Endometrium (tissue), 2 donors: ENCODE measurements at regions not wholly inside any gene's neighbourhood (a gene's known extent, or its start where the extent isn't known, plus 50 kb on each side); places are given as distances from the start of the nearest gene placed in this dataset.

Source experiments
- FAIRE-seq: peaks from 2 replicates; lab custom pipeline; 2012; peaks lifted over from hg19 to GRCh38; lab: Jason Lieb, UNC
- donor health status: control.
- donor health status: control.

- FAIRE-seq, result no peak
Observed at GRCh38 chr16:85309656-85310587, 197.7 kb upstream of the CIBAR2 start.

- no peak for FAIRE-seq
Observed at GRCh38 chr16:85310868-85311585, 198.8 kb upstream of the CIBAR2 start.

- no peak for FAIRE-seq
Observed at GRCh38 chr16:85311741-85312140, 199.5 kb upstream of the CIBAR2 start.

GRCh38 chr16:85312174-85312573, 199.9 kb upstream of the CIBAR2 start:
- no peak for FAIRE-seq

GRCh38 chr16:85312642-85313525, 200.6 kb upstream of the CIBAR2 start:
- FAIRE-seq, result no peak

- no peak for FAIRE-seq
Observed at GRCh38 chr16:85313526-85314301, 201.4 kb upstream of the CIBAR2 start.

GRCh38 chr16:85314512-85314971, 202.3 kb upstream of the CIBAR2 start:
- no peak for FAIRE-seq

- no peak for FAIRE-seq
Observed at GRCh38 chr16:85315866-85316265, 203.6 kb upstream of the CIBAR2 start.

GRCh38 chr16:85316321-85316919, 204.1 kb upstream of the CIBAR2 start:
- no peak for FAIRE-seq

- FAIRE-seq, result no peak
Observed at GRCh38 chr16:85316944-85317343, 204.7 kb upstream of the CIBAR2 start.

- no peak for FAIRE-seq
Observed at GRCh38 chr16:85317704-85318103, 205.4 kb upstream of the CIBAR2 start.

GRCh38 chr16:85319208-85319983, 207.1 kb upstream of the CIBAR2 start:
- FAIRE-seq, result no peak

- FAIRE-seq, result no peak
Observed at GRCh38 chr16:85319984-85320440, 207.7 kb upstream of the CIBAR2 start.

- no peak for FAIRE-seq
Observed at GRCh38 chr16:85320677-85321385, 208.6 kb upstream of the CIBAR2 start.

- FAIRE-seq, result peak; percentile 82
Observed at GRCh38 chr16:85321509-85322271, 209.4 kb upstream of the CIBAR2 start.

GRCh38 chr16:85323230-85323960, 211.1 kb upstream of the CIBAR2 start:
- FAIRE-seq, result no peak

- FAIRE-seq, result no peak
Observed at GRCh38 chr16:85323961-85324253, 211.6 kb upstream of the CIBAR2 start.

GRCh38 chr16:85324488-85324887, 212.2 kb upstream of the CIBAR2 start:
- no peak for FAIRE-seq
